BJ (cell line): ENCODE measurements at regions not wholly inside any gene's neighbourhood (a gene's known extent, or its start where the extent isn't known, plus 50 kb on each side); places are given as distances from the start of the nearest gene placed in this dataset.

Experiments used
- CTCF ChIA-PET: fragments of 350-600 bp; formaldehyde crosslinking; extraction: SDS; loops from one replicate; lab custom pipeline; 2021; ENCODE audit warnings: antibody characterized with exemption, inconsistent platforms; lab: Yijun Ruan, JAX
- POLR2A ChIA-PET: fragments of 300-600 bp; sonication (Branson Sonifier 250); formaldehyde crosslinking; extraction: SDS; loops from one replicate; lab custom pipeline; 2021; ENCODE audit warnings: antibody characterized with exemption; lab: Charles Lee
- DNase-seq: peaks from one replicate; pipeline ENCODE4 v3.0.0-alpha.2; 2011; ENCODE audit warnings: low read depth
- H3K27me3 ChIP-seq: 2 replicates; pipeline ENCODE4 v1.6.0; 2011; ENCODE audit warnings: low read length; ENCODE audit not compliant: control insufficient read depth, insufficient read depth
- H3K36me3 ChIP-seq: 2 replicates; pipeline ENCODE4 v1.5.1; 2011; ENCODE audit warnings: low read length; ENCODE audit not compliant: control insufficient read depth, insufficient read depth
- H3K4me3 ChIP-seq: 2 replicates; pipeline ENCODE4 v1.5.1; 2011; ENCODE audit warnings: low read depth, mild to moderate bottlenecking, control low read depth, low read length
- CTCF ChIP-seq: IDR thresholded peaks from 2 replicates; pipeline ENCODE4 v1.5.1; 2011; ENCODE audit warnings: low read depth, mild to moderate bottlenecking, control low read depth, inconsistent platforms, low read length, moderate library complexity; ENCODE audit not compliant: insufficient read depth

- POLR2A ChIA-PET = no interaction called here
- H3K36me3 ChIP-seq = no peaks in the 10 kb centered on the region
- H3K27me3 ChIP-seq = no peaks in the 10 kb centered on the region
- no peak overlapping the region for H3K4me3 ChIP-seq
- no peak for DNase-seq
- CTCF ChIA-PET = interaction anchor here (0.9 kb wide), 1 partner anchor 14 kb away, joined by 3 read pairs; no protein-coding TSS in a partner anchor
- TF ChIP-seq CTCF = no peak
These were observed 353.2 kb downstream of the PDHA2 start for GRCh38 chr4:96193061-96193460.

- no peak for TF ChIP-seq CTCF
- Histone ChIP-seq H3K4me3 (no peak overlapping the region), H3K27me3 (no peaks in the 10 kb centered on the region), H3K36me3 (no peaks in the 10 kb centered on the region)
- DNase-seq = no peak
- POLR2A ChIA-PET = no interaction called here
- CTCF ChIA-PET = interaction anchor here (1.4 kb wide), 1 partner anchor 19 kb away, joined by 5 read pairs; no protein-coding TSS in a partner anchor
These were observed 355.1 kb downstream of the PDHA2 start for GRCh38 chr4:96194993-96195392.

- ChIA-PET POLR2A (no interaction called here), CTCF (no interaction called here)
- Histone ChIP-seq H3K4me3 (no peak overlapping the region), H3K27me3 (no peaks in the 10 kb centered on the region), H3K36me3 (no peaks in the 10 kb centered on the region)
- no peak for DNase-seq
- TF ChIP-seq CTCF = no peak
These were observed 365.4 kb downstream of the PDHA2 start for GRCh38 chr4:96205143-96205936.

- TF ChIP-seq CTCF = no peak
- Histone ChIP-seq H3K4me3 (no peak overlapping the region), H3K36me3 (no peaks in the 10 kb centered on the region), H3K27me3 (no peaks in the 10 kb centered on the region)
- ChIA-PET CTCF (interaction anchor here (0.6 kb wide), 1 partner anchor 25 kb away, joined by 3 read pairs; no protein-coding TSS in a partner anchor), POLR2A (no interaction called here)
- no peak for DNase-seq
These were observed 387.6 kb downstream of the PDHA2 start for GRCh38 chr4:96227515-96227914.

- no peak for DNase-seq
- Histone ChIP-seq H3K36me3 (no peaks in the 10 kb centered on the region), H3K27me3 (no peaks in the 10 kb centered on the region), H3K4me3 (no peak overlapping the region)
- ChIA-PET CTCF (no interaction called here), POLR2A (no interaction called here)
- TF ChIP-seq CTCF = no peak
These were observed 388.6 kb downstream of the PDHA2 start for GRCh38 chr4:96228463-96228862.
